NCI-H1417 (cell line): ENCODE measurements at regions not wholly inside any gene's neighbourhood (a gene's known extent, or its start where the extent isn't known, plus 50 kb on each side); places are given as distances from the start of the nearest gene placed in this dataset.

ENCODE experiments used
- DNase-seq, 3 experiments: peaks; one replicate each; lab custom pipeline; 2025; lab: John Stamatoyannopoulos, UW

DNA sequence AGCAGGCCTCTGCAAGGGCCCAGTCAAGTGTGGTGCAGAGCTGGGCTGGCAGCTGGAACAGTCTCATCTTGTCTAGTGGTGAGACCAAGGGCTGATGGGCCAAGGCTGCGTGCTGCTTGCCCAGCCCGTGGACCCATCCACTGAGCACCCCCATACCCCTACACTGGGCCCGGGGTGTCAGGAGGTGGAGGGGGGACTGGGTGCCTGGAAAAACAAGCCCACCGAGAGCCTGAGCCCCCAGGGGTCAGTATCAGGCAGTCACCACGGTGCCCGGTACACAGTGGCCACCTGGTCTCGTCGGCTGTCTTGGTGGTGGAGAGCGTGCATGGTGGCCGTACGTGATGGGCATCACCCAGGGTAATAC lies 238.3 kb downstream of the SEC14L1 start:
- DNase-seq = no peak

DNA sequence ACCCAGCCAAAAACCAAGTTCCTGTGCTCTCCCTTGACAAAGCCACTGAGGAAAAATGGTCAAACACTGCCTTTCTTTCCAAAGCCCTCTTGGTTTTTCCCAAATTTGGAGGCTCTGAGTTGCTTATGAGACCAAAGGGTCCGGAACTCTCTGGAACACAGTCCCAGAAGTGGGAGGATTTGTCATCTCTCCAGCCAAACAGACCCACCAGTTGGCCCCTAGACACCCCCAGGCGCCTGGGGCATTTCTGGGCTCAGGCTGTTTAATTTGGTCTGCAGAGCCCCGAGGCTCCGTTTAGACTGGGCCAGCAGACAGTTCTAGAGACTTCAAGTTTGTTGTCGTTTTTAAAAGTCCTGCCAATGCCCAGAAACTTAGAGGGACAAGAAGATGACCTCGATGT lies 239.1 kb downstream of the SEC14L1 start:
- DNase-seq = no peak

DNA sequence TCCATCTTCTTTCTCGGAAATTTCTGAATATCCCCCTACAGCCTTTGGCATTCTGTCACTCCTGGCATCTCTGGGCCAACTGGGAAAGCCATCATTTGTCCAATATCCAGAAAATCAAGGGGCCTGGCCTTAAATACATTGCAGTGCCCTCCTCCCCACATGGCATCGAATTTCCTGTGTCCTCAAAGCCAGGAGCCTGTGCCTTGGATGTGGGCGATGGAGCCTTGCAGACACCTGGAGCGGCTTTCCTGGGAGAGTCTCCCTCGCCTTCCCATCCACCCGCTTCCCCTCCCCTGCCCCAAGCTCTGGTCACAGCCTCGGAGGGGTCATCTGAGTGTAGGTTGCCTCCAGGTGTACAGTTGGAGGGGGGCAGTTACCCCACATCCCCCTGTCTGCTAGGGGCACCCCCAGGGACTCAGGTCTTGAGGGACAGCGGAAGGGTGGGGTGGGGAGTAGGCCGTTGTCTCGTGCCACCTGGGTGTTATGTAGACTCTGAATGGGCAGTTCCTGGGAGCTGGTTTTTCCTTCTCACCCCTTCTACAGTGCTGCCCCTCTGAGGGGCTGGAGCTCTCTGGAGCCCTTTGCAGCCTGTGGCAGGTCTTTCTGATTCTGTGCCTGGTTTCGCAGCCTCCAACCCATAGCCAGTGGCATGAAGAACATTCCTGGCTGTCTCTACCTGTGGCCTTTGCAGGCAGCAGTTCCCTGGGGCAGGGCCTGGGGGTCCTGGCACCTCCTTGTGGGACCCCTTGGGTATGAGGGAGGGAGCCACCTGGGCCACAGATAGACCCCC lies 239.8 kb downstream of the SEC14L1 start:
- no peak for DNase-seq

DNA sequence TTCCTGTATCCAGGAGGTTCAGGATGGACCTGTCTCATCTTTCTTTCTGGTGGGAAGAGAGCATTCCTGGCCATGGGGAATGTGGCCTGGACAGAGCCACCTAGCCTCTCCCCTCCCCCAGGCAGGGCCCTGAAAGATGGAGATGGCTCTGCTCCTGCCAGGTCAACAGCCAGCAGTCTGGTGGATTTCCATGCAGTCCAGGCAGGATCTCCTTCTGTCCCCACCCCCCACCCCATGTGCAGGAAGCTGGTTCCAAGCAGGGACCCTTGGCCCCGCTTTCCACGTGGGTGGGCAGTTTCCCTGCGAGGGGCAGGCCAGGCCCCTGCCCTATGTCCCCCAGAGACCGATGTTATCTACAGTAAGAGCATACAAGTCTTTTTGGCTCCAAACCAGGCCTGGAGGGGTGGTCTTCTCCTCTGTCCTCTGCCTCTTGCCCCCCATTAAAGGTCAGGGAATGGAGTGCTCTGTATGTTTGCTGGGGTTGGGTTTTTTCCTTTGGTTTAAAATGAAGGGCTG lies 240.5 kb downstream of the SEC14L1 start:
- DNase-seq = no peak

DNA sequence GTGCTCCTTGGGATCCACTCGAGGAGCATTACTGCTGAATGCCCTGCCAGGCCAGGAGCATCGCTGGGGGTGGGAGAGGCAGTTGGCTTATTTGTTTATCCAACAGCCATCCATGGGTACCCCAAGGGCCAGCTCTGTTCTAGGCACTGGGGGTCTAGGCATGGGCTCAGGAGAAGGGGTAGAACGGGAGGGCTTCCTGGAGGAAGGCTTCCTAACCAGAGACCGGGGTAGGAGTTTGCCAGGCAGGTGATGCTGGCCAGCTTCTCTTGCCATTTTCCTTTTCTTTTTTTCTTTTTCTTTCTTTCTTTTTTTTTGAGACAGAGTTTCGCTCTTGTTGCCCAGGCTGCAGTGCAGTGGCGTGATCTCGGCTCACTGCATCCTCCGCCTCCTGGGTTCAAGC lies 241.0 kb downstream of the SEC14L1 start:
- no peak for DNase-seq

DNA sequence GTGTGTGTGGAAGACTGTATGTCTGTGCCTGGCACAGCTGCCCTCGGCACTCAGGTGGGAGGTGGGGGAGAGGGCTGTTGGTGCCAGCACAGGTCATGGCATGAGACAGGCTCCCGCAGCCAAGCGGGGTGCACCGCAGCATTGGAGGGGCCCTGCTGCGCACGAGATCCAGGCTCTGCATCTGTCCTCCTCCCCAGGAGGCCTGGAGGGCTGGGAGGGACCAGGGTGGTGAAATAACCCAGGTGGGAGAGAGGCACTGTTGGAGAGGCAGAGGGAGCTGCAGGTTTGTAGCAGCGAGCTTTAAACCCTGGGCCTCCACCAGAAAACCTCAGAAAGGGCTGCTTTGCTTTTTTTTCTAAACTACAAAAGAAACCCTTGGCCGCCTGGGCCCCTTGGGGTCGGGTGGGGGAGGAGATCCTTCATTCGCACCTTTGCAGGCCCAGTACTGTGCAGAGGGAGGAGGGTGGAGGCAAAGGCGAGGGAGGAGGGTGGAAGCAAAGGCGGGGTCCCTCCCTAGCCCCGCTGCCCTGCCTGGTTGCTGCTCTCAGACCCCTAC lies 241.7 kb downstream of the SEC14L1 start:
- no peak for DNase-seq

DNA sequence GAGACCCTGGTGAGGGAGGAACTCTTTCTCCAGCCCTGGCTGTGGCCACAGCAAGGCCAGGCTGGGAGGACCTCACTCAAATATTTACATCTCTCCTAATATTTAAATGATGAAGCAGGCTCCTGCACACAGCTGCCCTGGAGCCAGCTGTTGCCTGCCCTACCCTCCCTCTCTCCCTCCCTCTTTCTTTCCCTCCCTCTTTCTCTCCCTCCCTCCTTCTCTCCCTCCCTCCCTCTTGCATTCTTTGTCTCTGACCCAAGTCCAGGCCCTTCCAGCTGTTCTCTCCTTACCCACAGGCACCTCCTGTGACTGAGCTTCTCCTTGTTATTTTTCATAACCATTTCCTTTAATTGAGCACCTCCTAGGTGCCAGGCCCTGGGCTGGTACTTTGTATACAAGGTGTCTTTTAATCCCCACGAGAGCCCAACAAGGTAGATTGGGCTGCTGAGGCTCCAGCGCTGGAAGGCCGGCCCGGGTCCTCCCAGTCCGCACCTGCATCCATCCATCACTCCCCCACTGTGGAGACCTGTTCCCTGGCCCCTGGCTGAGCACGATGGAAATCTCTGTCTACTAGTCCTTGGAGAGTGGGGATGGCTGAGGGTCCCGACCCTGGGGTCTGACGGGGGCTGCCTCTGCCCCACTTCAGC lies 242.3 kb downstream of the SEC14L1 start:
- DNase-seq = no peak

DNA sequence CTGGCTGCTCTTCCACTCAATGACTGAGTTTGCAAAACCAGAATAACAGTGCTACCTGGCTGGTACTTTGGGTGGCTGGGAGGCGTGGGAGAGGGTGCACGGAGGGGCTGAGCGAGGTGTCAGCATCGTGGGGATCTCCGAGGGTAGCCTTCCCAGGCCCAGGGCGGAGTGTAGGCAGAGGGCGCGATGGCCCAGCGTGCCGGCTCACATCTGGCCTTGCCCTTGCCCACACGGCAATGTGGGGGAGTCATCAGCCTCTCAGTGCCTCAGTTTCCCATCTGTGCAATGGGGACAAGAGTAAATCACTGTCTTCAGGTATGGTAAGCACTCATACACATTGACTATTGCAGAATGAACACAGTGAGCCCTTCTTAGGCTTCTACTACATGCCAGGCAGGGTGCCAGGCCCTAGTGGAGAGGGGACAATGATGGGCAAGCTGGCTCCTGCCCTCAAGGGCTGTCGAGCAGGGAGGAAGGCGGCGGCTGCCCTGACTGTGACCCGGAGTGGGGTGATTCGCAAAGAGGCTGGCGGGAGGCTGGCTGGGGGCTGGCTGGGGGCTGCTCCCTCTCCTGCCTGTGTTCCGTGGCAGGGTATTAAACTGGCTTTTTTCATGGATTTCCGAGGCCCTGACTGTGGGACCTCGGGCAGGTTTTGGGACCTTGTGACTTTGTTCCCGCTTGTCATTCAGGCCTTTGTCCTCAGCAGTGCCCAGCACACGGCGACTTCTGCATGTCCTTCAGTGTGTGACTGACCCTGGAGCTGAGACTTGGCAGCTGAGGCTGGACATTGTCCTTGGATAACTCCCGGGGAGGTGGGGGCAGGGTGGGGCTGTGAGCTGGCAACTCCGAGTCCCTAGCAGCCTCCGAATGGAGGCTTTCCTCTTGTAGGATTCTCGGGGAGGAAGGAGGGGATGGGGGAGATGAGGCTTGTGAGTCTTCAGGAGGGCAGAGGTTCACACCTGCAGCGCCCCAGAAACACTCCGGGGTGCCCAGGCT lies 243.1 kb downstream of the SEC14L1 start:
- DNase-seq = peak in 1 of 3 experiments; percentile 7

DNA sequence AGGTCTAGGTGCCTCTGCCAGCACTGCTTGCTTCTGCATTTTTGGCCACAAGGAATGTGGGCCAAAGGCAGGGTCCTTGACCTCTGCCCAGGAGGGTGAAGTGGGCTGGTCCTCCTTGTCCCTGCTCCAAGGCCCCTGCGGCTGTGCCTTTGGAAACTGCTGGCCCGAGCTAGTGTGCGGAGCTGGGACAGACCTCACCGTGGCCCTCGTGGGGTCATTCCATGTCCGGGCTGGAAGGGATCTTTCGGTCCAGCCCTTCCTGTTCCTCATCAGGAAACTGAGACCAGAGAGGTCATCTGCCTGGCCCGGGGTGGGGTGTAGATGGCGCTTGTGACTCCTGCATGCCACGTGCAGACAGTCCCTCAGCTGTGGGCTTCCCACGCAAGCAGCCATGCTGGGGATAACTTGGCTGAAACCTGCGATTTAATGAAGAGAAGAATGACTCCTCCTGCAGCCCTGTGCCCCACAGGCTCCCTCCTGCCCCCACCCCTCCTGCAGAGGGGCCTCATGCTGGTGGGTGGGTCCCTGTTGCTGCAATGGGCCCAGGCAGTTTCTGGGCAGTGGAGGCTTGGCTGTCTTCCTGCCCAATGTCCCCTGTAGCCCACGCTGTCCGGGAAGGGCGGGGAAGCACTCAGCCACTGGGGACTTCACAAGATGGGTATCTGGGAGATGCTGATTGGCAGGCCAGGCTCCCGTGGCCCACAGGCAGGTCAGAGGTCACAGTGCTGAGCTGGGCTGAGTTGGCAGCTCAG lies 245.2 kb downstream of the SEC14L1 start:
- no peak for DNase-seq

DNA sequence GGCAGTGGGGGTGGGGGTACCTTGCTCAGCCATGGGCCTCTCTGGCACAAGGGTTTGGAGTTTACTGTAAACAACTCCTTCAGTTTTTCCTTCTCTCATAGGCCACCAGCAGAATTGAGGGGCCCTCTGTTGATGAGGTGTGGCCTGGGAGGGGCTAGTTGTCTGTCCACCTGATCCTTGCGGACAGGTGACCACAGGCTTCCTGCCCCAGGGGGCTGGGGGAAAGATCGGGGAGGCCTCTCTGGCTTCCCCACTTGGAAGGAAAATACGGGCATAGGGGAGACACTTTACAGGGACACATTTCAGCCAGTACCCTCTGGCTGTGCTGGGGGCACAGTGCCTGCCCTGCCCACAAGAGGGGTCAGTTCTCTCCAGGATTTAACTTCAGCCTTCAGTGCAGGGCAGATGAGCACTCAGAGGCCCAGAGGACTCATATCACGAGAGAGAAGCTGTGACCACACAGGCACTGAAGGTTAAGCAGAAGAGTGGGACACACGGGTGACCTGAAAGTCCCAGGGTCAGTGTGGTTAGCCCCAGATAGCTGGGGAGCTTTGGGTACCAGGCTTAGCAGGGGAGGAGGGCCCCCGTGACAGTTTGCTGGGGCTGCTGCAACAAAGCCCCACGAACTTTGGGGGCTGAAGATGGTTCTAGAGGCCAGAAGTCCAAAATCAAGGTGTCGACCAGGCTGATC lies 245.9 kb downstream of the SEC14L1 start:
- no peak for DNase-seq

DNA sequence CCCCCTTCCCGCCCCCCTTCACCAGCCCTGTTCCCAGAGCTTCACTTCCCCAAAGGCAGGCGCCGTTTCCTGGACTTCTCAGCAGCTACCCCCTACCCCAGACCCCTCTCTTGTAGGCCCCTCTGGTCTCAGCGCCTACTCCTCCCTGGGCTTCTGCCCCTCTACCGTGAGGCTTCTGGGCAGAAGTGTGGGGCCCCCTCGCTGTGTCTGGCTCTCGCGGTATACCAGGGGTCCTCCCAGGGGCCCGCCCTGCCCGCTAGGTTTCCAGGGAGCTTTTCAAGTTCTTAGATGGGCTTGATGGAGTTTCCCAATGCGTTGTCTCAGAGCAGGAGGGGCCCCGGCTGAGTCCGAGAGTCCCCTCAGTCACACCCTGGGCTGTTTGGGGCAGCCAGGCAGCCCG lies 247.1 kb downstream of the SEC14L1 start:
- no peak for DNase-seq

DNA sequence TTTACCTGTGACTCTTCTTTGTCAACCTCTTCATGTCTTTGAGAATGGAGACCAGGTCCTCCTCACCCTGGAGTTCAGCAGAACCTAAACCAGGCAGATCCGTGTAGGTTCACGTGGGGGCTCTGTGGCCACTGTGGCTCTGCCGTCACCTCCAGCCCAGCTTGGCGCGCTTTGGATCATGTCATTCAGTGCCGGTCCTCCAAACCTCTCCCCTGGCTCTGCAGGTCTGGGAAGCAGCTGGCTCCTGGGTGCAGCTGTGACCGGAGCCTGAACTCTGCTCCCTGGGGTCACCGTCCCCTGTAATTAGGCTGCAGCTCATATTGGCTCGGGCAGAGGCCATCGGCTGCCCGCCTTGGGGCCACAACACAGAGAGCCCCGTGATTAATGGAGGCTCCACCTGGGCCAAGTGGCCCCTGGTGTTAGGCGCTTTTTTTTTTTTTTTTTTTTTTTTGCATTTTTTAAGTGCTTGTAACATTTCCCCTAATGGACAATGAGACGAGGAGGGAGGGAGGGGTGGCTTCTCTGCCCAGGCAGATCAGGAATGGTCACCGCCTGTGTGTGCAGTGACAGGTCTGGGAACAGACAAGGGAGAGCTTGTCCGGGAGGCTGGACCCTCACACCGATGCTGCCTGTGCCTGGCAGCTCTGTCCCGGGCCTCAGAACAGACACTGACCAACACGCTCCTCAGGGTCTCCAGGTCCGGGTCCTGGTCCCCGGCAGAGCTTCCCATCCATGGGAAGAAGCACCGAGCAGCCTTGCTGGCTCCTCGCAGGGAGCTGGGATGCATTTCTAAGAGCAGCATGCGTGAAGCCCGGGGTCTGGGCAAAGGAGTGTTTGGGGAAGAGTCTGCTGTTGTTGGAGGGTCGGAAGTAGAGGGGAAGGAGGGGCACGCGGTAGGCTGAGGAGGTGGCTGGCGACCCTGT lies 247.9 kb downstream of the SEC14L1 start:
- DNase-seq = peak in 1 of 3 experiments; percentile 40

DNA sequence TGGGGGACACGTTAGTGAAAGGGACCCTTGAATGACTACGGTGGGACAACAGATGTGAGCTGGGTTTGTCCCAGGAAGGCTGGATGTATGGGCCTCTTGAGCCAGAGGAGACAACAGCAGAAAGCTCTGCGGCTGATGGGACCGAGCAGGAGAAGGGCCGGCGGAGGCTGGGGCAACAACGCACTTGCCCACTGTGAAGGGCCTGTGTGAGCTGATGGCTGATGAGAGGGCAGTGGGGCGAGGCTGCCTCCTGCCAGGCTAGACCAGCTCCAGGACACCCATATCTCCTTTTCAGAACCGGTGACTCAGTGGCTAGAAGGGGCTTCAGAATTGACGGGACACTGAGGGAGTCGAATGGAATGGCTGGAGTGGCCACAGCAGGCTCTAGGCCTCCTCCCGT lies 250.1 kb downstream of the SEC14L1 start:
- no peak for DNase-seq

DNA sequence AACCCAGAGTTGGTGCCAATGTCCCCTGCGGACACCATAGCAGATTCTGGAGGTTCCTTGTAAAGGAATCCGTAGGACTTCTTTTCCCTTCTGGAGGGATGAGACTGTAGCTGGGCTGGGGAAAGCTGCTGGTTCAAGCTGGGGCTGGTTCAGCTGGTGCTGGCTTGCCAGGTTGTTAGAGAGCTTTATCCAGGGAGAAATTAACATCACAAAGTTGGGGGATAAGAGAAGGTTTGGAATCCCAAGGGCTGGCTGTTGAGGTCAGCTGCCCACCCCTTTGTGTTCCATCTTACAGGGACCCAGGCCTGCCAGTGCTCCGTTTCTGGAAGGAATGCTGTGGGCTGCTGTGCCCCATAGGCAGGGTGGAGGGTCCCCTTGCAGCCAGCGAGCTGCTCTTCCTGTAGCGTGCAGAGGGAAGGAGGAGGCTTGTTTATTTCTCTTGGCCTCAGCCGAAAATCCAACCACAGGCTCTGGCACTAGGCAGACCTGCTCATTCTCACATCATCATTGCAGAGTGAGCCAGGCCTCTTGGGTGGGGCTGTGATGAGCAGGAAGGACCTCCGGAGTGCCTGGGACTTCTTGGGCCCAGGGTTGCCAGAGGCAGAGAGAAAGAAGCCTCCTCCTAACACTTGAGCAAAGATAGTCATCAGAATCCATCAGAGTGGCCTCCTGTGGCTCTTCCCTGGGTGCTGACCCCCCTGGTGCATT lies 251.1 kb downstream of the SEC14L1 start:
- no peak for DNase-seq

DNA sequence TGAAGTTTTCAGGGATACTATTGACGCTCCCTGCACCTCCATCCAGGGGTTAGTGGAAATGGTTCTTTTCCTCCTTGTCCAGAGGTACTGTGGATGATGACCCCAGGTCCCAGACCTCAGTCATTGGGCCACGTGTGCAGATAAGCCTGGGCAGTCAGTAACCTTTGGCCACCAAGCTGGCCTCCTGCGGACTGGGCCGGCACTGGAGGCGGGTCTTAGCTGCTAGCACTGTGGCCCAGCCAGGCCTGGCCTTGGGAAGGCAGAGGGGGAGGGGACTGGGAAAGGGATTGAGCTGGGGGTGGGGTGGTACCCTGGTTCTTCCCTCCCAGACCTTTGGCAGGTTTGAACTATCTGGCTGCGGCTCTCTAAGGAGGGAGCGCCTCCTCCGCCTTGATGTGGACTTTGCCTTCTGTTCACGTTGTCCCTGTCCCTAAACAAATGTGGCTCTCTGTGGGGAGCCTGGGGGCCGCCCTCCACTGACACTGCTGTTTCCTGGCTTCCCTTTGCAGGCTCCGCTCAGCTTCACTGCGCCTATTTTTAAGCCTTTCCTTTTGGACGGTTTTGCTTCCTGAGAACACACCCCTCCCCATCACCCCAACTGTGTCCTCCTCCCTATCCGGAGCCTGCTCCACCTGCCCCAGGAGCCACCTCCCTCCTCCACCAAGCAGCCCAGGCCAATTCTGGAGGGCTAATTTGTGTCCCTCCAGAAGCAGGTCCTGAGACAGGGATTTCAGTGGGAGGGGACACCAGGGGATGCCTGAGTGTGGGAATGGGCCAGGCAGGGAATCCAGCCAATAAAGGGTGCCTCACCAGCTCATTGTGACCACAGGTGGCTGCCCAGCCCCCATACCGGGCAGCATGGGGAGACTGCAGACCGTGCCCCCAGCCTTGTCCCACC lies 251.9 kb downstream of the SEC14L1 start:
- peak in 2 of 3 experiments; percentile 6 to 27 for DNase-seq

DNA sequence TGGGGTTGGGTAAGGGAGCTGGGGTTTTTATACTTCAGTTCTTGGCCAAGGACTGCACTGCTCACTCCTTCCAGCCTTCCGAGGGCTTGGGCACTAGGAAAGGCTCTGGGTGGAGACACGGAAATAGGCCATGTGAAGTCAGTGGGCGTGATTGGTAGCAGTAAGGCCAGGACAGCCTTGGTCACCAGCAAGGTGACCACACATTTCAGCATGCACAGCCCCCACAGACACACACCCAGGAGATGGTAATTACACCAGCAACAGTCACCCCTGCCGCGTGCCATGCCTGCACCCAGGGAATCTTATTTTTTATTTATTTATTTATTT lies 252.5 kb downstream of the SEC14L1 start:
- no peak for DNase-seq

DNA sequence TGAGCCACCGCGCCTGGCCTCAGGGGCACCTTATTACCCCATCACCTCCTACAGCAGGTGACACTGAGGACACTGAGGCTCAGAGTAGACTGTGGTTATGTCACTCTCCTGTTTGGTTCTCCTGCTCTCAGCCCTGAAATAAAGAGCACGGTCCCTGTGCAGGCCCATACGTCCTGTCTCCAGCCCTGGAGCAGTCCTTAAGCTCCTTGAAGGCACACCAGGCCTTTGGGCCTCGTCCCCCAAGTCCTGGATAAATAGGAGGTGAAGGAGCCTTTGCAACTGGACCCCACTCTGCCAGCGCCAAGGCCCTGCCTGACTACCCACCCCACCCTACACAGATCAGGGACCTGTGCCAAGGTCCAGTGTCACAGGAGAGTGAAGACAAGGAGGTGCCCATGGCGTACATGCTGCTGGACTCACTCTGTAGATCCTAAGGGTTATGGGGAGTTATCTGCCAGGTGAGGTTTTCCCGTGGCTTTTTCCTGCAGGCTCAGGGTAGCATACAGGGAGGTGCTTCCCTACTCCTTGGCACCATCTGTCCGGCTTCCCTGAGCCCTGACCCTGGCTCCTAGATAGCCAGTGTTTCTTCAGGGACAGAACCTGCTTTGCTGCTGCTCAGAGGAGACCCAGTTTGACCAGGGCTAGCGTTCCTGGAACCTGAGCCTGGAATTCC lies 253.2 kb downstream of the SEC14L1 start:
- no peak for DNase-seq
